ENCODE measurements at regions not wholly inside any gene's neighbourhood (a gene's known extent, or its start where the extent isn't known, plus 50 kb on each side); places are given as distances from the start of the nearest gene placed in this dataset.

- no peak for DNase-seq (ENCODE audit: low read depth)
- TF ChIP-seq, protein P1, sequence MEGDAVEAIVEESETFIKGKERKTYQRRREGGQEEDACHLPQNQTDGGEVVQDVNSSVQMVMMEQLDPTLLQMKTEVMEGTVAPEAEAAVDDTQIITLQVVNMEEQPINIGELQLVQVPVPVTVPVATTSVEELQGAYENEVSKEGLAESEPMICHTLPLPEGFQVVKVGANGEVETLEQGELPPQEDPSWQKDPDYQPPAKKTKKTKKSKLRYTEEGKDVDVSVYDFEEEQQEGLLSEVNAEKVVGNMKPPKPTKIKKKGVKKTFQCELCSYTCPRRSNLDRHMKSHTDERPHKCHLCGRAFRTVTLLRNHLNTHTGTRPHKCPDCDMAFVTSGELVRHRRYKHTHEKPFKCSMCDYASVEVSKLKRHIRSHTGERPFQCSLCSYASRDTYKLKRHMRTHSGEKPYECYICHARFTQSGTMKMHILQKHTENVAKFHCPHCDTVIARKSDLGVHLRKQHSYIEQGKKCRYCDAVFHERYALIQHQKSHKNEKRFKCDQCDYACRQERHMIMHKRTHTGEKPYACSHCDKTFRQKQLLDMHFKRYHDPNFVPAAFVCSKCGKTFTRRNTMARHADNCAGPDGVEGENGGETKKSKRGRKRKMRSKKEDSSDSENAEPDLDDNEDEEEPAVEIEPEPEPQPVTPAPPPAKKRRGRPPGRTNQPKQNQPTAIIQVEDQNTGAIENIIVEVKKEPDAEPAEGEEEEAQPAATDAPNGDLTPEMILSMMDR (IDR thresholded peaks at IDR 0.05; ENCODE audit: insufficient read depth, low read depth, low read length, missing control alignments) = no peak
- no peak overlapping the region for H3K4me3 ChIP-seq (ENCODE audit: low read depth, low read length)
Measured at GRCh38 chr6:146912730-146913685, 291.2 kb upstream of the STXBP5 start.

GRCh38 chr6:146913842-146914488 is 290.3 kb upstream of the STXBP5 start:
- no peak overlapping the region for H3K4me3 ChIP-seq (ENCODE audit: low read depth, low read length)
- no peak for DNase-seq (ENCODE audit: low read depth)

GRCh38 chr6:146914489-146915483 is 289.4 kb upstream of the STXBP5 start:
- no peak for DNase-seq (ENCODE audit: low read depth)
- H3K4me3 ChIP-seq (ENCODE audit: low read depth, low read length) = no peak overlapping the region
- TF ChIP-seq, protein P1 (IDR thresholded peaks at IDR 0.05; ENCODE audit: insufficient read depth, low read depth, low read length, missing control alignments) = no peak

More at GRCh38 chr6:146913842-146914488, 290.3 kb upstream of the STXBP5 start:
- TF ChIP-seq, protein P1 (IDR thresholded peaks at IDR 0.05; ENCODE audit: insufficient read depth, low read depth, low read length, missing control alignments) = no peak

DNA sequence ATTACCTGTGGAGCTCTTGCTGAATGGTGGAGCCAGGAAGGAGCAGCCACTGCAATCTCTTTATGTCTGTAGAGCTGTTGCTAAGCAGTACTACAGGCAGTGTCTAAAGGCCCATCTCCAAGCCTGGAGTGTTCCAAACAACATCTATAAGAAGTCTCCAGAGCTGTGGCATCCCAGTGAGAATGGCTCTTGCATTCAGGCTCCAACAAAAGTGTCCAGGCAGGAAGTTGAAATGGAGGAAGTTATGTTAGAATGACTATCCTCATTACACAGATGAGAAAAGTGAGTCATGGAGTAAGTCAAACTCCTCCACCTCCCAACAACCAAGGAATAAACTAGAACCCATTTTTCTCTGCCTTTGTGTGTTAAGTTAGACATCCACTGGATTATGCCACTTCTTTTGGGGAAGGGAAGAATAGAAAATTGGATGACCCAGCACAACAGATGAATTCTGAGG is 288.5 kb upstream of the STXBP5 start:
- TF ChIP-seq, protein P1 (IDR thresholded peaks at IDR 0.05; ENCODE audit: insufficient read depth, low read depth, low read length, missing control alignments) = no peak
- no peak for DNase-seq (ENCODE audit: low read depth)

DNA sequence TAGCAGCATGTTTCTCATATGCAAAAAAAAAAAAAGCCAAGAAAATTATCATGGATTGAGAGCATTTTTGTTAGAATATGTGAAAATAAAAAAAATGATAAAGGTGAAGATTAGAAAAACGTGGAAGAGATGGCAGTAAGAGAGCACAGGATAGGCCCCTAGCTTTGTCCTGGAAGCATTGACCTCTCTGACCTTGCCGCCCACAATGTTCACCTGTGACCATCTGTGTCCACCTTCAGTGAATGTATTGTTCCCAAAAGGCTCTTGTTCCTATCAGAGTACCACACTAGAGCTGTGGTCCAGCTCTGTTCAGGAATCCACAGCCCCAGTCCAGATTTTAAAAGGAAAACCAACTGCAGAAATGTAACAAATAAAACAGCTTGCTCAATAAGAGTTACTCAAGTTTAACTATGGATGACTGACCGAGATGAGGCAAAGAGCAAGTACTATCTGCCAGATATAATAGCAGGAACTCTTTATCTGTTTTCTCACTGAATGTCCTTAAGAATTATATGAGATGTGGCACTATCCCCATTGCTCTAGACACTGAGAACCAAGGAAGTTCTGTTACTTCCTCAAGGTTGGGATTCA is 287.7 kb upstream of the STXBP5 start:
- TF ChIP-seq, protein P1 (IDR thresholded peaks at IDR 0.05; ENCODE audit: insufficient read depth, low read depth, low read length, missing control alignments) = no peak
- no peak for DNase-seq (ENCODE audit: low read depth)
- no peak overlapping the region for H3K4me3 ChIP-seq (ENCODE audit: low read depth, low read length)

More for the DNA sequence above, 288.5 kb upstream of the STXBP5 start:
- no peak overlapping the region for H3K4me3 ChIP-seq (ENCODE audit: low read depth, low read length)

DNA sequence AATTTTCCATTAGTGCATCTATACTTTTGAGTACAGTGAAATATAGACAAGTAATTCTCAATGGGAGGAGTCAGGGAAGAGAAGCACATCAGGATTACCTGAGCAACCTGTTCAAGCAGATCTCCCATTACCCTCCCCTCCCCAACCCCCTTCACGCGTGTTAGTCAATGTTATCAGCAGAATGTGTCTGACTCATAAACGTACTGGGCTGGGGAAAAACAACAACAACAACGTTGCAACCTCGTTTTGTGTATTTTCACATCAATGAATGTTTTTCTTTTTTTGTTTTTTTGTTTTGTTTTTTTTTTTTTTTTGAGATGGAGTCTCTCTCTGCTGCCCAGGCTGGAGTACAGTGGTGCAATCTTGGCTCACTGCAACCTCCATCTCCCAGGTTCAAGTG is 287.0 kb upstream of the STXBP5 start:
- H3K4me3 ChIP-seq (ENCODE audit: low read depth, low read length) = no peak overlapping the region
- no peak for DNase-seq (ENCODE audit: low read depth)
- TF ChIP-seq, protein P1 (IDR thresholded peaks at IDR 0.05; ENCODE audit: insufficient read depth, low read depth, low read length, missing control alignments) = no peak

Measured in GM12865 (cell line).